ENCODE measurements at regions not wholly inside any gene's neighbourhood (a gene's known extent, or its start where the extent isn't known, plus 50 kb on each side); places are given as distances from the start of the nearest gene placed in this dataset.

DNA sequence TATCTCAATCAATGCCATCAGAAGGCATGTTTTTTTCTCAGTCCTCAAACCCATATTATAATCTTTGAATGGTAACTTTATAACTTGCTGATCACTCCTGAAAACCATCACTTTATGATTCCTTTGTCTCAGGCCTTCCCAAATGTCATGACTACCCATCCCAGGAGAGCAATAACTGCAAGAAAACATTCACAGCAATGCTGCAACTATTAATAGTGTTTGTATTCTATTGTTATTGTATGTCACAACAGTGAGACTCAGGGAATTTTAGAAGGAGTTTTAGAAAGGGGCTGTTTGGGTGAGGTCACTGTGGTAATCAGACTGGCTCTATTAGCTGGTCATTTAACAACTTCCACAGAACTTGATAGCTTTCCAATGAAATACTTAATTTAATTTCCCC lies 301.4 kb upstream of the TBX18 start:
- TF ChIP-seq, protein P1, sequence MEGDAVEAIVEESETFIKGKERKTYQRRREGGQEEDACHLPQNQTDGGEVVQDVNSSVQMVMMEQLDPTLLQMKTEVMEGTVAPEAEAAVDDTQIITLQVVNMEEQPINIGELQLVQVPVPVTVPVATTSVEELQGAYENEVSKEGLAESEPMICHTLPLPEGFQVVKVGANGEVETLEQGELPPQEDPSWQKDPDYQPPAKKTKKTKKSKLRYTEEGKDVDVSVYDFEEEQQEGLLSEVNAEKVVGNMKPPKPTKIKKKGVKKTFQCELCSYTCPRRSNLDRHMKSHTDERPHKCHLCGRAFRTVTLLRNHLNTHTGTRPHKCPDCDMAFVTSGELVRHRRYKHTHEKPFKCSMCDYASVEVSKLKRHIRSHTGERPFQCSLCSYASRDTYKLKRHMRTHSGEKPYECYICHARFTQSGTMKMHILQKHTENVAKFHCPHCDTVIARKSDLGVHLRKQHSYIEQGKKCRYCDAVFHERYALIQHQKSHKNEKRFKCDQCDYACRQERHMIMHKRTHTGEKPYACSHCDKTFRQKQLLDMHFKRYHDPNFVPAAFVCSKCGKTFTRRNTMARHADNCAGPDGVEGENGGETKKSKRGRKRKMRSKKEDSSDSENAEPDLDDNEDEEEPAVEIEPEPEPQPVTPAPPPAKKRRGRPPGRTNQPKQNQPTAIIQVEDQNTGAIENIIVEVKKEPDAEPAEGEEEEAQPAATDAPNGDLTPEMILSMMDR (conservative IDR thresholded peaks at IDR 0.05): no peak
- no peak for TF ChIP-seq ZFX (IDR thresholded peaks at IDR 0.05)

Measured in C4-2B (cell line).